IPS-15b (cell line): ENCODE measurements at regions not wholly inside any gene's neighbourhood (a gene's known extent, or its start where the extent isn't known, plus 50 kb on each side); places are given as distances from the start of the nearest gene placed in this dataset.

Source experiments
- H3K27me3 ChIP-seq: one replicate; pipeline ENCODE4 v1.6.1; 2013; ENCODE audit warnings: low read length; ENCODE audit not compliant: control insufficient read depth, insufficient read depth
- H3K36me3 ChIP-seq: one replicate; pipeline ENCODE4 v1.6.1; 2013; ENCODE audit warnings: low read length; ENCODE audit not compliant: control insufficient read depth, insufficient read depth
- H3K4me1 ChIP-seq: one replicate; pipeline ENCODE4 v1.6.1; 2013; ENCODE audit warnings: mild to moderate bottlenecking, low read length; ENCODE audit not compliant: control insufficient read depth, insufficient read depth
- H3K4me3 ChIP-seq: one replicate; pipeline ENCODE4 v1.5.1; 2013; ENCODE audit warnings: low read depth, low read length
- H3K9ac ChIP-seq: one replicate; pipeline ENCODE4 v1.6.1; 2013; ENCODE audit warnings: low read depth, mild to moderate bottlenecking, low read length
- H3K9me3 ChIP-seq: one replicate; pipeline ENCODE4 v1.6.1; 2013; ENCODE audit warnings: mild to moderate bottlenecking, low read length; ENCODE audit not compliant: control insufficient read depth, insufficient read depth

DNA sequence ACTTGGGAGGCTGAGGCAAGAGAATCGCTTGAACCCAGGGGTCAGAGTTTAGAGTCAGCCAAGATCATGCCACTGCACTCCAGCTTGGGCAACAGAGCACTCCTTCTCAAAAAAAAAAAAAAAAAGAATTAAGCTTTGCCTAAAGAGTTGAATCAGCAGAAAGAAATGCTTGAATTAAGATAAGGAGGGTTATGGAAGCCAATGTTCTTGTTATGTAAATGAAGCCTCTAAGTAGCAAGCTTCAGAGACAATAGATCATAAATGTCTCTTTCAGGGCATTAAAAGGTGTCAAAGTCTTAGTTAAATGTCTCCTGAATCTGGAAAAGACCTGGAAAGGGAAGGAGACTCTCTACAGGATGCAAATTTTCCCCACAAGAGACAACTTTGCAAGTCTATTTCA lies 69.7 kb upstream of the FAM83B start:
- Histone ChIP-seq H3K36me3 (no peaks in the 10 kb centered on the region), H3K4me3 (no peak overlapping the region), H3K4me1 (peaks cover 7% of the 10 kb centered on the region), H3K9me3 (no peaks in the 10 kb centered on the region), H3K27me3 (no peaks in the 10 kb centered on the region), H3K9ac (no peak overlapping the region)

DNA sequence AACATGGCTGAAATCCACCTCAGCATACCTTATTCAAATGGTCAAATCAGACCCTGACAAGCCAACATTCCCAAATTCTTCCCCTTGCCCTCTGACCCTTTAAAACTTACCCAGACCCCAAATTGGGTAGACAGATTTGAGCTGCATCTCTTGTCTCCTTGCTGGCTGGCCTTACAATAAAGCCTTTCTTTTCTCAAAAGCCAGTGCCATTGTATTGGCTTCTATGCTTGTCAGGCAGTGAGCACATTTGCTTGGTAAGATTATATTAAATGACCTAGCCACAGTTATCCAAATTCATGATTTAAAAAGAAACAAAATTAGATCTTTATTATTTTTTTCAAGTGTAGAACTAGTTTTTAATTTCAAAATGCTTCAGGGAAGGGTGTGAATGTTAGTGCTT lies 67.8 kb upstream of the FAM83B start:
- Histone ChIP-seq H3K27me3 (no peaks in the 10 kb centered on the region), H3K36me3 (no peaks in the 10 kb centered on the region), H3K4me3 (no peak overlapping the region), H3K4me1 (peaks cover 7% of the 10 kb centered on the region), H3K9me3 (no peaks in the 10 kb centered on the region), H3K9ac (no peak overlapping the region)

DNA sequence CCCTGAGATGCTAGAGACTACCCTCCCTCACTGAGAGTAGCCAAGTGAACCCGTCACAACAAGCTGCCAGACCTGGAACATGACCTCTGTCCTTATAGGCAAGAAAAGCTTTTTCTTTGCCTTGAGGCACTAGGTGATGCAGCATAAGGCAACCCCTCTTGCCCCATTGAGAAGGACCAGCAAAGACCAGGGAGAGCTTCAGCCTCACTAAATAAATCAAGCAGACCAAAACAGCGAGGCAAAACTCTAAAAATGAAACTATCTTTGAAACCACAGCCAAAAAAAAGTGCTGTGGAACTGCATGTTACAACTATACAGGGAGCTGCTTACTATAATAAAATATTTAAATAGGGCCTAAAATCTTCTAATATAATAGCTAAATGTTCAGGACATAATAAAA lies 62.6 kb upstream of the FAM83B start:
- no peak overlapping the region for H3K4me3 ChIP-seq
- peaks cover 3% of the 10 kb centered on the region for H3K4me1 ChIP-seq
- H3K36me3 ChIP-seq, result no peaks in the 10 kb centered on the region
- no peaks in the 10 kb centered on the region for H3K27me3 ChIP-seq
- H3K9ac ChIP-seq, result no peak overlapping the region
- no peaks in the 10 kb centered on the region for H3K9me3 ChIP-seq

- Histone ChIP-seq H3K36me3 (no peaks in the 10 kb centered on the region), H3K27me3 (no peaks in the 10 kb centered on the region), H3K4me1 (peaks cover 3% of the 10 kb centered on the region), H3K9me3 (no peaks in the 10 kb centered on the region), H3K9ac (no peak overlapping the region), H3K4me3 (no peak overlapping the region)
Measured at GRCh38 chr6:54786154-54786553, 60.4 kb upstream of the FAM83B start.

DNA sequence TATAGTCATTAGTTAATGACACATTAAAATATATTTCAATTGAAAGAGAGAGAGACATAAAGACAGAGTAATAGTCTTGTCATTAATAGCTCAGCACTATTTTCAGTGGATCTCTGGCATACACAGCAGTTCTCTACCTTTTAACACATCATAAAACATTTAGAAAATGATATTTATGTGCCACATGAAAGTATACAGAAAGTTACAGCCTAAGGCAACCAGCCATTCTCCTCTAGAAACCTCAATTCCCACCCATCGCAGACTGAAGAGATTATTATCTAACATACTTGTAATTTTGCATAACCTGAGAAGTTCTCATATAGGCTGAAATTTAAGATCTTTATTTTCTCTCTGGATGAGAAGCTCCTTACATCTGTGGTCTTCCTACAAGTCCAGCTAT lies 58.7 kb upstream of the FAM83B start:
- Histone ChIP-seq H3K9ac (no peak overlapping the region), H3K4me1 (peaks cover 3% of the 10 kb centered on the region), H3K4me3 (no peak overlapping the region), H3K27me3 (no peaks in the 10 kb centered on the region), H3K9me3 (no peaks in the 10 kb centered on the region), H3K36me3 (no peaks in the 10 kb centered on the region)
